K562 (cell line): ENCODE measurements at regions not wholly inside any gene's neighbourhood (a gene's known extent, or its start where the extent isn't known, plus 50 kb on each side); places are given as distances from the start of the nearest gene placed in this dataset.
A peak's percentile ranks its signal among the peaks of the same experiment; 100 is the strongest.

Experiments used
- ARID3A ChIP-seq: IDR thresholded peaks from 2 replicates; pipeline ENCODE4 v1.6.1; 2012; ENCODE audit warnings: low read depth, low read length, improper control_type of control experiment, borderline replicate concordance
- MYNN ChIP-seq, 2 experiments: sonication (generic); formaldehyde crosslinking in 1 of 2; IDR thresholded peaks; 2 replicates each; pipeline versions ENCODE4 v1.5.0 to v1.6.1; 2016 to 2020; ENCODE audit warnings: antibody characterized with exemption in 1 of 2, missing genetic modification reagents in 1 of 2
- SFPQ ChIP-seq: fragments of 200-400 bp; formaldehyde crosslinking; IDR thresholded peaks from 2 replicates; pipeline ENCODE4 v1.6.1; 2017; ENCODE audit warnings: mild to moderate bottlenecking, low read depth, low read length, moderate library complexity
- ZNF444 ChIP-seq: fragments of 250-450 bp; sonication (Bioruptor Pico); IDR thresholded peaks from 2 replicates; pipeline ENCODE4 v1.4.0; 2020; ENCODE audit warnings: mild to moderate bottlenecking, moderate library complexity
- TF ChIP-seq, protein P1 (sequence below), 3 experiments: fragments of 200-800 bp in 1 of 3; fragments of 250-450 bp in 1 of 3; fragments of 450-650 bp in 1 of 3; sonication (Bioruptor Pico) in 1 of 3; sonication (Bioruptor generic) in 1 of 3; formaldehyde crosslinking in 1 of 3; IDR thresholded peaks; 2 replicates each; pipeline versions ENCODE4 v1.6.1 to v1.8.0; 2016 to 2022; ENCODE audit warnings: mild to moderate bottlenecking in 2 of 3, missing genetic modification characterization in 2 of 3, missing compliant biosample characterization in 1 of 3, moderate library complexity in 1 of 3
- TF ChIP-seq, protein P2 (sequence below): fragments of 250-450 bp; sonication (Bioruptor Pico); IDR thresholded peaks from 2 replicates; pipeline ENCODE4 v1.5.0; 2022; ENCODE audit warnings: mild to moderate bottlenecking
- TF ChIP-seq, protein P3 (sequence below): fragments of 250-450 bp; sonication (Bioruptor Pico); IDR thresholded peaks from 2 replicates; pipeline ENCODE4 v1.4.0; 2020

DNA sequence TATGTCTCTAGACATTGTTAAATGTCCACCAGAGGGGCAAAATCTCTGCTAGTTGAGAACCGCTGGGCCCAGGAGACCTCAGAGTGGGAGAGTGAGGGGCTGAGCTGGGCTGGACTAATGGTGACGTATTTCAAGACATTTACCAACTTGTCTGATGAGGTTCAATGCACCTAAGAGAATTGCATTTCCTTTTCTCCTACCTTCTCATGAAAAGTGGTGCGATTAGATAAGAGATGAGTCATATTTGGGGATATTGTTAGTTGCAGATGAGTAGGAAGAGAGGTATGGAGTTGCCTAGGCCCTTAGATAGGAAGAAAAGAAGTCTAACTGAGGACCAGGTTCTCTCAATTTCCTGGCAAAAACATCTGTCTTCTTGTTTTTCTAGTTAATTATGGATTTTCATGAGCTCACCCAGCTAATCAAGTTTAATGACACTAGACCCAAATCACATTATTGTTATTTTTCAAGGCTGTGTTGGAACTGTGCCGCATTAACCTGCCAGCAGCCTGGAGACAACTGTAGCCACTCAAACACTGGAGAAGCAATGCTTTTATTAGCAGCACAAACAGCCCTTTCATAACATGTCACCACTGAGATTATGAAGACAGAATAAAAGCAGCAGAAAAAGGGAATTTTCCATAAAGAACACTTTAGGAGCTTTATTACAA lies 144.2 kb downstream of the PDCD6IP start (continued):
- TF ChIP-seq SFPQ (no peak), ARID3A (peak; percentile 82; the same call in 1 of the 2 replicates), ZNF444 (CRISPR knock-in tag) (no peak), MYNN (IDR thresholded peaks at IDR 0.05) (no peak), MYNN (CRISPR knock-in tag; IDR thresholded peaks at IDR 0.05) (no peak)
- TF ChIP-seq, protein P1, sequence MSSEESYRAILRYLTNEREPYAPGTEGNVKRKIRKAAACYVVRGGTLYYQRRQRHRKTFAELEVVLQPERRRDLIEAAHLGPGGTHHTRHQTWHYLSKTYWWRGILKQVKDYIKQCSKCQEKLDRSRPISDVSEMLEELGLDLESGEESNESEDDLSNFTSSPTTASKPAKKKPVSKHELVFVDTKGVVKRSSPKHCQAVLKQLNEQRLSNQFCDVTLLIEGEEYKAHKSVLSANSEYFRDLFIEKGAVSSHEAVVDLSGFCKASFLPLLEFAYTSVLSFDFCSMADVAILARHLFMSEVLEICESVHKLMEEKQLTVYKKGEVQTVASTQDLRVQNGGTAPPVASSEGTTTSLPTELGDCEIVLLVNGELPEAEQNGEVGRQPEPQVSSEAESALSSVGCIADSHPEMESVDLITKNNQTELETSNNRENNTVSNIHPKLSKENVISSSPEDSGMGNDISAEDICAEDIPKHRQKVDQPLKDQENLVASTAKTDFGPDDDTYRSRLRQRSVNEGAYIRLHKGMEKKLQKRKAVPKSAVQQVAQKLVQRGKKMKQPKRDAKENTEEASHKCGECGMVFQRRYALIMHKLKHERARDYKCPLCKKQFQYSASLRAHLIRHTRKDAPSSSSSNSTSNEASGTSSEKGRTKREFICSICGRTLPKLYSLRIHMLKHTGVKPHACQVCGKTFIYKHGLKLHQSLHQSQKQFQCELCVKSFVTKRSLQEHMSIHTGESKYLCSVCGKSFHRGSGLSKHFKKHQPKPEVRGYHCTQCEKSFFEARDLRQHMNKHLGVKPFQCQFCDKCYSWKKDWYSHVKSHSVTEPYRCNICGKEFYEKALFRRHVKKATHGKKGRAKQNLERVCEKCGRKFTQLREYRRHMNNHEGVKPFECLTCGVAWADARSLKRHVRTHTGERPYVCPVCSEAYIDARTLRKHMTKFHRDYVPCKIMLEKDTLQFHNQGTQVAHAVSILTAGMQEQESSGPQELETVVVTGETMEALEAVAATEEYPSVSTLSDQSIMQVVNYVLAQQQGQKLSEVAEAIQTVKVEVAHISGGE (CRISPR knock-in tag; IDR thresholded peaks at IDR 0.05) = 0 out of 6 replicates have a peak, but pooled peaks of 1 of the 3 experiments have one; percentile 40
- TF ChIP-seq, protein P2, sequence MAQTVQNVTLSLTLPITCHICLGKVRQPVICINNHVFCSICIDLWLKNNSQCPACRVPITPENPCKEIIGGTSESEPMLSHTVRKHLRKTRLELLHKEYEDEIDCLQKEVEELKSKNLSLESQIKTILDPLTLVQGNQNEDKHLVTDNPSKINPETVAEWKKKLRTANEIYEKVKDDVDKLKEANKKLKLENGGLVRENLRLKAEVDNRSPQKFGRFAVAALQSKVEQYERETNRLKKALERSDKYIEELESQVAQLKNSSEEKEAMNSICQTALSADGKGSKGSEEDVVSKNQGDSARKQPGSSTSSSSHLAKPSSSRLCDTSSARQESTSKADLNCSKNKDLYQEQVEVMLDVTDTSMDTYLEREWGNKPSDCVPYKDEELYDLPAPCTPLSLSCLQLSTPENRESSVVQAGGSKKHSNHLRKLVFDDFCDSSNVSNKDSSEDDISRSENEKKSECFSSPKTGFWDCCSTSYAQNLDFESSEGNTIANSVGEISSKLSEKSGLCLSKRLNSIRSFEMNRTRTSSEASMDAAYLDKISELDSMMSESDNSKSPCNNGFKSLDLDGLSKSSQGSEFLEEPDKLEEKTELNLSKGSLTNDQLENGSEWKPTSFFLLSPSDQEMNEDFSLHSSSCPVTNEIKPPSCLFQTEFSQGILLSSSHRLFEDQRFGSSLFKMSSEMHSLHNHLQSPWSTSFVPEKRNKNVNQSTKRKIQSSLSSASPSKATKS = no peak
- TF ChIP-seq, protein P3, sequence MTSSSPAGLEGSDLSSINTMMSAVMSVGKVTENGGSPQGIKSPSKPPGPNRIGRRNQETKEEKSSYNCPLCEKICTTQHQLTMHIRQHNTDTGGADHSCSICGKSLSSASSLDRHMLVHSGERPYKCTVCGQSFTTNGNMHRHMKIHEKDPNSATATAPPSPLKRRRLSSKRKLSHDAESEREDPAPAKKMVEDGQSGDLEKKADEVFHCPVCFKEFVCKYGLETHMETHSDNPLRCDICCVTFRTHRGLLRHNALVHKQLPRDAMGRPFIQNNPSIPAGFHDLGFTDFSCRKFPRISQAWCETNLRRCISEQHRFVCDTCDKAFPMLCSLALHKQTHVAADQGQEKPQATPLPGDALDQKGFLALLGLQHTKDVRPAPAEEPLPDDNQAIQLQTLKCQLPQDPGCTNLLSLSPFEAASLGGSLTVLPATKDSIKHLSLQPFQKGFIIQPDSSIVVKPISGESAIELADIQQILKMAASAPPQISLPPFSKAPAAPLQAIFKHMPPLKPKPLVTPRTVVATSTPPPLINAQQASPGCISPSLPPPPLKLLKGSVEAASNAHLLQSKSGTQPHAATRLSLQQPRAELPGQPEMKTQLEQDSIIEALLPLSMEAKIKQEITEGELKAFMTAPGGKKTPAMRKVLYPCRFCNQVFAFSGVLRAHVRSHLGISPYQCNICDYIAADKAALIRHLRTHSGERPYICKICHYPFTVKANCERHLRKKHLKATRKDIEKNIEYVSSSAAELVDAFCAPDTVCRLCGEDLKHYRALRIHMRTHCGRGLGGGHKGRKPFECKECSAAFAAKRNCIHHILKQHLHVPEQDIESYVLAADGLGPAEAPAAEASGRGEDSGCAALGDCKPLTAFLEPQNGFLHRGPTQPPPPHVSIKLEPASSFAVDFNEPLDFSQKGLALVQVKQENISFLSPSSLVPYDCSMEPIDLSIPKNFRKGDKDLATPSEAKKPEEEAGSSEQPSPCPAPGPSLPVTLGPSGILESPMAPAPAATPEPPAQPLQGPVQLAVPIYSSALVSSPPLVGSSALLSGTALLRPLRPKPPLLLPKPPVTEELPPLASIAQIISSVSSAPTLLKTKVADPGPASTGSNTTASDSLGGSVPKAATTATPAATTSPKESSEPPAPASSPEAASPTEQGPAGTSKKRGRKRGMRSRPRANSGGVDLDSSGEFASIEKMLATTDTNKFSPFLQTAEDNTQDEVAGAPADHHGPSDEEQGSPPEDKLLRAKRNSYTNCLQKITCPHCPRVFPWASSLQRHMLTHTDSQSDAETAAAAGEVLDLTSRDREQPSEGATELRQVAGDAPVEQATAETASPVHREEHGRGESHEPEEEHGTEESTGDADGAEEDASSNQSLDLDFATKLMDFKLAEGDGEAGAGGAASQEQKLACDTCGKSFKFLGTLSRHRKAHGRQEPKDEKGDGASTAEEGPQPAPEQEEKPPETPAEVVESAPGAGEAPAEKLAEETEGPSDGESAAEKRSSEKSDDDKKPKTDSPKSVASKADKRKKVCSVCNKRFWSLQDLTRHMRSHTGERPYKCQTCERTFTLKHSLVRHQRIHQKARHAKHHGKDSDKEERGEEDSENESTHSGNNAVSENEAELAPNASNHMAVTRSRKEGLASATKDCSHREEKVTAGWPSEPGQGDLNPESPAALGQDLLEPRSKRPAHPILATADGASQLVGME (CRISPR knock-in tag) = no peak
